Fibroblast of the conjunctiva (primary cell): ENCODE measurements at regions not wholly inside any gene's neighbourhood (a gene's known extent, or its start where the extent isn't known, plus 50 kb on each side); places are given as distances from the start of the nearest gene placed in this dataset.
"Not testable (repeated sequence)": the region's sequence is repeated elsewhere in the genome, so short reads cannot be mapped to it uniquely, and the experiment has no call there.

ENCODE experiments used
- DNase-seq: peaks from one replicate; pipeline ENCODE4 v3.0.0-alpha.2; 2010; ENCODE audit warnings: low read depth

GRCh38 chr4:107468812-107469211 is 251.2 kb downstream of the PAPSS1 start:
- DNase-seq, result no peak

GRCh38 chr4:107468156-107468555 is 251.9 kb downstream of the PAPSS1 start:
- DNase-seq, result no peak

GRCh38 chr4:107467461-107467860 is 252.6 kb downstream of the PAPSS1 start:
- DNase-seq, result peak; percentile 12

DNA sequence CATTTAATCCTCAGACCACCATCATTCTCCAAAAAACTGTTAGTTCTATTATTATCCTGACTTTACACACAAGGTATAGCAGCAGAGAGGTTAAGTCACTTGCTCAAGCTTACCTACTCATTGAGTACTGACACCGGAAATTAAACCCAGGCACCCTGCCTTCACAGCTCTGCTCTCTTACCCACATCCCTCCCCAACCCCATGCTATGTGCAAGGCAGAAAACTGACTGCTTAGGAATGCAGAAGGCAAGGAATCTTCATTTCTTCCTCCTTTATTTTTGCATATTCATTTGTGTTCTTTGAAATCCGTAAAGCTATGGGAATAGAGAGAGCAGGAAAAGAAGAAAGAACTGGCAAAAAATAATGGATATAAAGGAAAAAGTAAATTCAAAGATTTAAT is 261.8 kb downstream of the PAPSS1 start:
- no peak for DNase-seq

GRCh38 chr4:107453987-107454386 is 266.0 kb downstream of the PAPSS1 start:
- no peak for DNase-seq

GRCh38 chr4:107452717-107453630 is 267.1 kb downstream of the PAPSS1 start:
- DNase-seq, result no peak

DNA sequence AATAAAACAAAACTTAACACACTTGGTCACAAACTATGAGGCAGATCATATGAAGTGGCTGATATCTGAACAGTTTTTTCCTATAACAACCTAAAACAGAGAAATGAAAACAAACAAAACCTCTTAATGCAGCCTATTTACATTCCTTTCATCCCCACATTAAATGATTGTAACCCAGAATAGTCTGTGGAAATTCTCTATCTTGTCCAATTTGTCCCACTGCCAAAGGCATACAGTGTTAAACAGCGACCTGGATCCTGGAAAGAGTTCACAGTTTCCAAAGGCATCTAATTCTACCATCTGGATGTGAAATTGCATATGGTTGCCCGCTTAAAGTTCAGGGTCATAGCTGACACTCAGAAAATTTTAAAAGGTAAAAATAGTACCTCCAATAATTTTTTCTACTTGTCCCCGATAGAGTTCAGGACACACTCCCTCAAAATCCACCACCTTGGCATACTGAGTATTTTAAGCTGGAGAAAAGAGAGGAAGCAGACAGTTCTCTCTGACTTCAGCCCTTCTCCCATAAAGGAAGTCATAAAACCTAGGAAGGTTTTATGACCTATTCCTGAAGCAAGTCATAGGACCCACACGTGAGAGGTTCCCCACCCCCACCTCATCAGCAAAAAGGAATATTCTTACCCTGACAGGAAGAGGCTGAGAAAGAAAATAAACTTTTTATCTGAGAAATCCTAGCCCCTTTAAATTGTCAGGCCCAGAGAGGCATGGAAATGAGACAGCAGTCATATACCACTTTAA is 270.2 kb downstream of the PAPSS1 start:
- no peak for DNase-seq

DNA sequence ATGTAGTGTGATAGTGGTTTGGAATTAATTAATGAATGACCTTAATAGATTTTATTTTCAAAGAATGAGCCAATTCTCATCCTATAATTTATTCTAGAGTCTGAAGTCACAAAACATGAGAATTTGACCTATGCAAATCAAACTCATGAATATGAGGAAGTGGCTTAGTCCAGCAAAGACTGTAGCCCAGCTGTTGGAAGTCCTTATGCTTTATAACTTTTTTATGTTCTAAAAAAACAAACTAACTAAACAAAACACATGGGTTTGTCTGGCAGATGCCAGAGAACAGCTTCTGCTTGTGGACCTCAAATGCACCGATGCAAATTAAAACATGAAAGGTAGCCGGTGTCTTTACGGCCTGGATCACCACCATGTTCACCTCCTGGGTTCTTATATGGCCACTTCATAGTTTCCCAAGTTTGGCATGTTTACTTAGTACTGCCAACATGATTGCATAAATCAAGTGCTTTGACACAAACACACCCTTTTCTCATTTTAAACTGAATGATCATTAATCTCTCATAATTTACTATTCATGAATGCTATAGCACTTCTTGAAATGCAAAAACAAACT is 277.4 kb downstream of the PAPSS1 start:
- no peak for DNase-seq

DNA sequence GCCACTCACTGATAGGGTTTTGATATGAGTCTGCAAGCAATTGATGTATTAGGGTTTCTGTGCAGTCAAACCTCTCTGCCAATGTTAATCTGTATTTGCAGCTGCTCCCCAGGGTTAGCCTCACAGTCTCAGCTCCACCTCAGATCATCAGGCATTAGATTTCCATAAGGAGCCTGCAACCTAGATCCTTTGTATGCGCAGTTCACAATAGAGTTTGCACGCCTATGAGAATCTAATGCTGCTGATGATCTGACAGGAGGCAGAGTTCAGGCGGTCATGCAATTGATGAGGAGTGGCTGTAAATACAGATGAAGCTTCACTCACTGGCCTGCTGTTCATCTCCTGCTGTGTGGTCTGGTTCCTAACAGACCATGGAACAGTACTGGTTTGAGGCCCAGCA is 280.6 kb downstream of the PAPSS1 start:
- no peak for DNase-seq

DNA sequence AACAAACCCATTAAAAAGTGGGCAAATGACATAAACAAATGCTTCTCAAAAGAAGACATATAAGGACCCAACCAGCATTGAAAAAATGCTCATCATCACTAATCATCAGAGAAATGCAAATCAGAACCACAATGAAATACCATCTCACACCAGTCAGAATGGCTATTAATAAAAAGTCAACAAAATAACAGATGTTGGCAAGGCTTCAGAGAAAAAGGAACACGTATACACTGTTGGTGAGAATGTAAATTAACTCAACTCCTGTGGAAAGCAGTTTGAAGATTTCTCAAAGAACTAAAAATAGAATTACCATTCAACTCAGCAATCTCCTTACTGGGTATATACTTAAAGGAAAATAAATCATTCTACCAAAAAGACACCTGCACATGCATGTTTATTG is 283.6 kb downstream of the PAPSS1 start:
- not testable (repeated sequence) for DNase-seq

DNA sequence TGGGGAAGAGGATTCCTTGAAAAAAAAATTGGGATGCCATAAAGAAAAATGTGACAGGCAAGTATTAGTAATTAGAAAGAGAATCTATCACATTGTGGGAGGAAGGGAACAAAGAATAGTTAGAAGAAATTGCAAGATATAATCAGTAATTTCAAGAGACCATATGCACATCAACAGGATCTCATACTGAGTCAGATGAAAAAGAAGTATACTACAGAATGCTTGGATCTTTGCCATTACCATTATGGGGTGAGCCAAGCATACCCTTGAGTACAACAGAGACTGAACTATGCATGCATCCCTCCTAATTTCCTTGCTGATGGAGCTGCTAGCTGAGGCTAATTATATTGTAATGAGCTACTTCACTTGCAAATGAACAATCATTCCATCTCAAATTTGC is 287.6 kb downstream of the PAPSS1 start:
- DNase-seq, result no peak

GRCh38 chr4:107423677-107424405 is 296.2 kb downstream of the PAPSS1 start:
- no peak for DNase-seq

GRCh38 chr4:107419536-107419935 is 300.5 kb downstream of the PAPSS1 start:
- not testable (repeated sequence) for DNase-seq

GRCh38 chr4:107419052-107419451 is 301.0 kb downstream of the PAPSS1 start:
- DNase-seq, result no peak

- not testable (repeated sequence) for DNase-seq
These were observed 304.5 kb downstream of the PAPSS1 start for GRCh38 chr4:107415490-107415889.

DNA sequence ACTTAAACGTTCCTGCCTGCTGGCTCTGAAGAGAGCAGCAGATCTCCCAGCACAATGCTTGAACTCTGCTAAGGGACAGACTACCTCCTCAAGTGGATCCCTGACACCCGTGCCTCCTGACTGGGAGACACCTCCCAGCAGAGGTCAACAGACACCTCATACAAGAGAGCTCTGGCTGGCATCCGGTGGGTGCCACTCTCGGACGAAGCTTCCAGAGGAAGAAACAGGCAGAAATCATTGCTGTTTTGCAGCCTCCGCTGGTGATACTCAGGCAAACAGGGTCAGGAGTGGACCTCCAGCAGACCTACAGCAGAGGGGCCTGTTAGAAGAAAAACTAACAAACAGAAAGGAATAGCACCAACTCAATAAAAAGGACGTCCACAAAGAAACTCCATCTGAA is 310.2 kb downstream of the PAPSS1 start:
- DNase-seq, result not testable (repeated sequence)

- no peak for DNase-seq
These were observed 311.1 kb downstream of the PAPSS1 start for GRCh38 chr4:107408968-107409367.

DNA sequence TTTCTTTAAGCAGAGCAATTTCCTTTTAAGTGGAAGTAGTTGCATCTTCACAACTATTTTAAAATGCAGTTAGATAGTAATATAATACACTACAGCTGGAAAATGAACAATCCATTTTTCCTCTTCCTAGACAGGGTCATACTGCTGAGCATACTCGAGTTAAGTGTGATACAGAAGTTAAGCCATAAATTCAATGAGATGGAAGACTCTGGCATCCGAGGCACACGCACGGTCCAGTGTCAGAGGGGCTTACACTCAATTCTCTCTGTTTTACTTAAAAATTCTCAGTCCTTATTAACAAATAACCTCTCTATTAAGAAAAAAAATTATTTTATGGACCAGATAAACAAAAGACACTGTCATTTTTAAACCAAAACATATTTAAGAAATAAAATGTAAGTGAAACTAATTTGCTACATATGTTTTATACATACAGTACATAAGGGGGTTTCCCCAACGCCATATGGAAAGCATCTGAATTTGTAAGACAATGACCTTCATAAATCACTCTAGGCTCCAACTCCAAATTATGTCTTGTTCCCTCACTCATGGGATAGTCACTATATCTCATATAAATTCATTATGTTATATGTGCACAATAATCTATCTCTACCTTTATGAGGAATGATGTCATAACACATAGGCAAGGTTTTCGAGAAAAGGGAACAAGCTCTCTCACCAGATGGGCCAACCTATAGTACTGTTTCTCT is 315.3 kb downstream of the PAPSS1 start:
- DNase-seq, result no peak

DNA sequence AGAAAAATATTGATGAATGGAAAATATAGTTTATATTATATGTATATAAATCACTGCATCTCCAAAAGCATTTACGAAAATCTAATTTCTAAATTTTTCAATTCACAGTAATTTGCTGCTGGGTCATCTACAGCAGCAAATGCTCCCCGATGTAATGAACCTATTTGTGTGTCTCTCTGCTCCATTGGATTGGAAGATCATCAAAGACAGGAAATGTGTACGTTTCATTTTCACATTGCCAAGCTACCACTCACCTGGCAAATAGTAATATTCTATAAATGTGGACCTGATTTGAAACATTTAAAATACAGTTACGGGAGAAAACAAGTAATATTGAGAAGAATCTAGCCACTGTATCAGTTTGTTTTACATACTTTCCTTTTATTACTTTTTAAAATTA is 317.7 kb downstream of the PAPSS1 start:
- DNase-seq, result no peak

DNA sequence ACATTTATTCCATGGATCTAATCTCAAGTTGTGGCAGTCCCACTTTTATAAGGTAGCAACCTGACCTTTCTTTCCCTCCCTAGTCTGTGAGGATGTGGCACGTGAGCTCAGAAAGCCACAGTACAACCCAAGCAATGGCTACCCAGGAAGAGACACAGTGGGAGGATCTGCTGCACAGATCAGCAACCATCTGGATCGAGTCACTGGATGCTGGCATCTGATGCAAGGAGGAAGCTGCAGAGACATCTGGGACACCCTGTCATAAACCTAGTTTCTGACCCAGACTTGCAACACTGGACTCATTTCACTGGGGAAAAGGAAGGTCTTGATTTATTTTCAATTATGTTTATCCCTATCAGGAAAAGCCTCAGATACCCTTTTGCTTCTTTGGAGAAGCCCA is 327.1 kb downstream of the PAPSS1 start:
- peak; percentile 23 for DNase-seq

GRCh38 chr4:107392380-107392779 is 327.7 kb downstream of the PAPSS1 start:
- DNase-seq, result no peak

GRCh38 chr4:107391630-107392028 is 328.4 kb downstream of the PAPSS1 start:
- DNase-seq, result peak; percentile 30
